ENCODE measurements at regions not wholly inside any gene's neighbourhood (a gene's known extent, or its start where the extent isn't known, plus 50 kb on each side); places are given as distances from the start of the nearest gene placed in this dataset.

DNA sequence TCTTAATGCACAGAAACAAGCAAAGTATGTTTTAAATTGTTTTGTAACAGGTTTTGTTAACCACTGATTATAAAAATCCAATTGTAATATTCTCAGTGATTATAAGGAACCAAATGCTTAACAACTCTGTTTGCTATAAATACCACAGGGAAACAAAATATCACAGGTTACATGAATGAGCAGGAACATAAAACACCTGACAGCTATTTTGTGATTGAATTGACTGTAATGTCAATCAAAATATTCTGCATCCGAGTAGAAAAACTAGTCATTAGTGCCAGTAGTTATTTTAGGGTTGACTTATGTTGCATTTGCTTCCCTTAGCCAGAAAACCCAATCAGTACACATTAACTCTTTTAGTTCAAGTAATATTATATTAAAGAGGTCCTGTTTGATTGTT, 1707.8 kb upstream of the ACO1 start:
- intact Hi-C loops (cut with micrococcal nuclease): no loop called here
- H3K4me3 Mint-ChIP-seq: no peak overlapping the region
- H3K4me1 Mint-ChIP-seq: no peaks in the 10 kb centered on the region
- H3K27ac Mint-ChIP-seq: no peak overlapping the region
- ChIA-PET CTCF (ENCODE audit: partially characterized antibody) (no interaction called here), POLR2A (ENCODE audit: partially characterized antibody) (no interaction called here)
- Histone ChIP-seq H3K27me3 (ENCODE audit: insufficient read depth, low read length) (no peaks in the 10 kb centered on the region), H3K4me3 (ENCODE audit: low read length in 2 of 2) (no peak overlapping the region), H3K9me3 (ENCODE audit: control insufficient read depth in 1 of 2, low read length in 2 of 2) (no peaks in the 10 kb centered on the region), H3K4me1 (ENCODE audit: insufficient read depth, low read length) (no peaks in the 10 kb centered on the region), H3K27ac (ENCODE audit: low read depth, low read length) (no peak overlapping the region), H3K36me3 (ENCODE audit: insufficient read depth, low read length) (no peaks in the 10 kb centered on the region)
- no peaks in the 10 kb centered on the region for H3K27me3 Mint-ChIP-seq
- DNase-seq: no peak
- H3K36me3 Mint-ChIP-seq: no peaks in the 10 kb centered on the region
- peaks cover 0 to 2% (median 0%) of the 10 kb centered on the region in 8 donors for H3K9me3 Mint-ChIP-seq

DNA sequence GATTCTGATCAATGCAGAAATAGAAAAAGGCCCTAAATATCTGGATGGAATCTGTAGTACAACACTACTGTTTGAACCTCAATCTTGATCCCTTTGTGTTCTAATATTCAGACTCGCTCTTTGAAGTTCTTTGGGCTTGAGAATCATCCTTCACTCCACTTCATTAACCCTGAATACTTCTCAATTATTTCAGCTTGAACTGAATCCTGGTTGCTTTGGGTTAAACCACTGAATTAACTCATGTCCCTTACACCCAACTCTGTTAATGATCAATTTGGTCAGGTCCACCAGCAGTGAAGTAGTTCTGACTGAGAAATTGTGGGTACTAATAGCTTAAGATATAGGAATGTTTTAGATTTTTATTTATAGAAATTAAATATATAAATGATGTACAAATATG, 1707.2 kb upstream of the ACO1 start:
- intact Hi-C loops (cut with micrococcal nuclease): no loop called here
- H3K4me3 Mint-ChIP-seq: no peak overlapping the region
- no peak overlapping the region for H3K27ac ChIP-seq (ENCODE audit: low read depth, low read length)
- no peaks in the 10 kb centered on the region for H3K4me1 Mint-ChIP-seq
- no peak for DNase-seq
- no peaks in the 10 kb centered on the region for H3K27me3 Mint-ChIP-seq
- H3K27me3 ChIP-seq (ENCODE audit: insufficient read depth, low read length): no peaks in the 10 kb centered on the region
- no peak overlapping the region for H3K4me3 ChIP-seq (ENCODE audit: low read length in 2 of 2)
- H3K36me3 Mint-ChIP-seq: no peaks in the 10 kb centered on the region
- H3K9me3 ChIP-seq (ENCODE audit: control insufficient read depth in 1 of 2, low read length in 2 of 2): no peaks in the 10 kb centered on the region
- H3K36me3 ChIP-seq (ENCODE audit: insufficient read depth, low read length): no peaks in the 10 kb centered on the region
- no peak overlapping the region for H3K27ac Mint-ChIP-seq
- POLR2A ChIA-PET (ENCODE audit: partially characterized antibody): no interaction called here
- CTCF ChIA-PET (ENCODE audit: partially characterized antibody): no interaction called here
- peaks cover 0 to 2% (median 0%) of the 10 kb centered on the region in 8 donors for H3K9me3 Mint-ChIP-seq
- no peaks in the 10 kb centered on the region for H3K4me1 ChIP-seq (ENCODE audit: insufficient read depth, low read length)

DNA sequence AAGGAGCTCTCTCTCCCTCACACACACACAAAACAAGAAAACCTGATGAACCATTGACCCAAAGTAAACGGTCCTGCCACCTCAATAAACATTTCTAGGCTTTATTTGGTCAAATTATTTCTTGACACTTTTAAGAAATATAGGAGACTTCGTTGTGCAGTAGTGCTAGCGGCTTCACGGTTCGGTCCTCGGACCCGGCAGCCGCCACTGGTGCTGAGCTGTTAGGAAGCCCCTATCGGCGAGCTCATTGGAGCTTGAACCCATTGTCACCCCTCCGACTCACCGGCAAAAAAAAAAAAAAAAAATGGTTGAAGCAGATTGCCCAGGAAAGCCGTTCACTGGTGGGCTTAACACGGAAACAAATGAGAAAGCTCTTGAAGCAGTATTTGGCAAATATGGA, 1695.6 kb upstream of the ACO1 start:
- Histone ChIP-seq H3K27me3 (ENCODE audit: insufficient read depth, low read length) (no peaks in the 10 kb centered on the region), H3K4me1 (ENCODE audit: insufficient read depth, low read length) (no peaks in the 10 kb centered on the region), H3K9me3 (ENCODE audit: control insufficient read depth in 1 of 2, low read length in 2 of 2) (no peaks in the 10 kb centered on the region), H3K4me3 (ENCODE audit: low read length in 2 of 2) (no peak overlapping the region), H3K36me3 (ENCODE audit: insufficient read depth, low read length) (no peaks in the 10 kb centered on the region), H3K27ac (ENCODE audit: low read depth, low read length) (no peak overlapping the region)
- ChIA-PET CTCF (ENCODE audit: partially characterized antibody) (no interaction called here), POLR2A (ENCODE audit: partially characterized antibody) (no interaction called here)
- no peaks in the 10 kb centered on the region for H3K36me3 Mint-ChIP-seq
- intact Hi-C loops (cut with micrococcal nuclease): no loop called here
- no peak overlapping the region for H3K4me3 Mint-ChIP-seq
- DNase-seq: no peak
- H3K9me3 Mint-ChIP-seq: peaks cover 0 to 11% (median 4%) of the 10 kb centered on the region in 8 donors
- no peaks in the 10 kb centered on the region for H3K27me3 Mint-ChIP-seq
- H3K4me1 Mint-ChIP-seq: no peaks in the 10 kb centered on the region
- peak overlapping the region in 1 of 7 donors; percentile 19 for H3K27ac Mint-ChIP-seq

DNA sequence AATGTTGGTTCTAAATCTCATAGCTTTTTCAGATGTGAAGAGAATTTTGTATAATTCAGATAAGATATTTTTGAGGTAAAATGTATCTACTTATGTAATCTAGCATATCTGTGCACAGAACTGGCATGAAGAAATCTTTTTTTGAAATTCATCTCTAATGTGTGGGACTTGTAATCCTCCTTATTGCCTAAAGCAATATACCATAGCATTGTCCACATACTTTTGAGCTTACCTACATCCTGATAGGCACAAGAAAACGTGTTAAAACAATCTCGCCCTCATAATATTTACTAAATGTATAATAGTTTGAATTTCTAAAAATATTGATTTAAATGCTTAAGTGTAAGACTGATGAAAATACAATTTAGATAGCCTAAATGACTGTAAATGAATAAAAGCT, 1686.5 kb upstream of the ACO1 start:
- H3K4me1 Mint-ChIP-seq: no peaks in the 10 kb centered on the region
- POLR2A ChIA-PET (ENCODE audit: partially characterized antibody): no interaction called here
- CTCF ChIA-PET (ENCODE audit: partially characterized antibody): no interaction called here

DNA sequence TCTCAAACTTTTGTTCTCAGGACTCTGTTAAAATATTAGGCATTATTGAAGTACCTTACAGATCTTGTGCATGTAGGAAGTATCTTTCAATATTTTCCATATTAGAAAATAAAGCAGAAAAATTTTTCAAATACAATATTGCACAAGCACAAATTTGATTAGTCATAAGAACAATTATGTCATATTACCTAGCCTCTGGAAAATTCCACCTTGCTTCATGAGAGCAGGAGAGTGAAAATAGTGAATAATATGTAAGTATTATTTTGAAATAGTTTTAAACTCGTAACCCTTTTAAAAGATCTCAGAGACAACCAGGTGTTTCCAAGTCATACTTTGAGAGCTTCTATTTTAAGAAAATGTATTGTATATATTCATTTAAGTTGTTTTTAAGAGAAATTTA, 1672.9 kb upstream of the ACO1 start:
- H3K36me3 ChIP-seq (ENCODE audit: insufficient read depth, low read length): no peaks in the 10 kb centered on the region
- Mint-ChIP-seq H3K36me3 (no peaks in the 10 kb centered on the region), H3K4me3 (no peak overlapping the region), H3K27me3 (no peaks in the 10 kb centered on the region), H3K9me3 (peaks cover 0 to 2% (median 0%) of the 10 kb centered on the region in 8 donors), H3K27ac (no peak overlapping the region), H3K4me1 (no peaks in the 10 kb centered on the region)
- no peaks in the 10 kb centered on the region for H3K27me3 ChIP-seq (ENCODE audit: insufficient read depth, low read length)
- CTCF ChIA-PET (ENCODE audit: partially characterized antibody): no interaction called here
- H3K27ac ChIP-seq (ENCODE audit: low read depth, low read length): no peak overlapping the region
- intact Hi-C loops (cut with micrococcal nuclease): no loop called here
- no peak for DNase-seq
- POLR2A ChIA-PET (ENCODE audit: partially characterized antibody): no interaction called here
- H3K4me3 ChIP-seq (ENCODE audit: low read length in 2 of 2): no peak overlapping the region
- H3K4me1 ChIP-seq (ENCODE audit: insufficient read depth, low read length): no peaks in the 10 kb centered on the region
- no peaks in the 10 kb centered on the region for H3K9me3 ChIP-seq (ENCODE audit: control insufficient read depth in 1 of 2, low read length in 2 of 2)

More for the DNA sequence above, 1686.5 kb upstream of the ACO1 start:
- no peak overlapping the region for H3K4me3 Mint-ChIP-seq
- H3K4me3 ChIP-seq (ENCODE audit: low read length in 2 of 2): no peak overlapping the region
- no peaks in the 10 kb centered on the region for H3K36me3 Mint-ChIP-seq
- H3K27me3 ChIP-seq (ENCODE audit: insufficient read depth, low read length): no peaks in the 10 kb centered on the region
- DNase-seq: no peak
- H3K9me3 Mint-ChIP-seq: peaks cover 0 to 3% (median 0%) of the 10 kb centered on the region in 8 donors
- no peaks in the 10 kb centered on the region for H3K9me3 ChIP-seq (ENCODE audit: control insufficient read depth in 1 of 2, low read length in 2 of 2)
- no peaks in the 10 kb centered on the region for H3K4me1 ChIP-seq (ENCODE audit: insufficient read depth, low read length)
- no peaks in the 10 kb centered on the region for H3K36me3 ChIP-seq (ENCODE audit: insufficient read depth, low read length)
- intact Hi-C loops (cut with micrococcal nuclease): no loop called here
- H3K27me3 Mint-ChIP-seq: no peaks in the 10 kb centered on the region
- H3K27ac Mint-ChIP-seq: no peak overlapping the region
- no peak overlapping the region for H3K27ac ChIP-seq (ENCODE audit: low read depth, low read length)

DNA sequence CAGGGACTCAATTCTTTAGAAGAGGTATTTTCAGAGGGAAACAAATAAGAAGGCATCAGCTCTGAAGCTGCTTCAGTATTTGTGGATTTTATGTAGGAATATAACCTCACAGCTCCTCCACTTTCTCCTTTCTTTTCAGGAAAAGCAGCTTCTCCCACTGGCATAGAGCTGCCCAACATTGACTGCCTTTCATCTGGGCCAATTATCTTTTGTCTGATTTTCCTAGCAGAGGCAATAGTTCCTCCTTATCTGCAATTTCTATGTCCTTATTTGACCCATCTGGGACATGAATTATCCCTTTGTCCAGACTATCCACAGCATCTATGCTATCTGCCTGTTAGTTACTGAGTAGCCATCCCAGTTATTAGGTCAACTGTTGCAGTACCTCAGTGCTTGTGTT, 1671.2 kb upstream of the ACO1 start:
- DNase-seq: no peak
- no peaks in the 10 kb centered on the region for H3K27me3 ChIP-seq (ENCODE audit: insufficient read depth, low read length)
- Mint-ChIP-seq H3K27ac (no peak overlapping the region), H3K36me3 (no peaks in the 10 kb centered on the region), H3K9me3 (no peaks in the 10 kb centered on the region), H3K4me1 (no peaks in the 10 kb centered on the region), H3K4me3 (no peak overlapping the region), H3K27me3 (no peaks in the 10 kb centered on the region)
- H3K4me1 ChIP-seq (ENCODE audit: insufficient read depth, low read length): no peaks in the 10 kb centered on the region
- intact Hi-C loops (cut with micrococcal nuclease): no loop called here
- no peak overlapping the region for H3K4me3 ChIP-seq (ENCODE audit: low read length in 2 of 2)
- ChIA-PET CTCF (ENCODE audit: partially characterized antibody) (no interaction called here), POLR2A (ENCODE audit: partially characterized antibody) (no interaction called here)
- no peaks in the 10 kb centered on the region for H3K36me3 ChIP-seq (ENCODE audit: insufficient read depth, low read length)
- no peaks in the 10 kb centered on the region for H3K9me3 ChIP-seq (ENCODE audit: control insufficient read depth in 1 of 2, low read length in 2 of 2)
- no peak overlapping the region for H3K27ac ChIP-seq (ENCODE audit: low read depth, low read length)

DNA sequence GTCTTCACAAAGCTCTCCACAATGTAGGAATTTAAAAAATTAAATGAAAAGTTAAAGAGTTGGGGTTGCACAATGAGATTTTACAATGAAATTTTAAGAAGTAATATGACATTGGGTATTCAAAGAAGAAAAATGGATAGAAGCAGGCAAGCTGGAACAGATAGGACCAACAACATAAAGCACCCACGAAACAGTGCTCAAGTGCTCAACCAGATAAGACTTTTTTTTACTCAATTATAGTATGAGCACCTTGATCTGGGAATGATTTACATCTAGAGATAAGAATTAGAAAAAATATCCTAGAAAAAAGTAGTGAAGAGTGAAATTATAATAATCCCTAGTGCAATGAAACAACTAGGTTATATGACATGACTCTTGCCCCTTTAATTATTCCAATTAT, 1670.1 kb upstream of the ACO1 start:
- H3K4me3 ChIP-seq (ENCODE audit: low read length in 2 of 2): no peak overlapping the region
- no peak for DNase-seq
- Mint-ChIP-seq H3K4me1 (no peaks in the 10 kb centered on the region), H3K4me3 (no peak overlapping the region), H3K27ac (no peak overlapping the region), H3K27me3 (no peaks in the 10 kb centered on the region), H3K9me3 (no peaks in the 10 kb centered on the region), H3K36me3 (no peaks in the 10 kb centered on the region)
- no peak overlapping the region for H3K27ac ChIP-seq (ENCODE audit: low read depth, low read length)
- no peaks in the 10 kb centered on the region for H3K27me3 ChIP-seq (ENCODE audit: insufficient read depth, low read length)
- CTCF ChIA-PET (ENCODE audit: partially characterized antibody): no interaction called here
- POLR2A ChIA-PET (ENCODE audit: partially characterized antibody): no interaction called here
- no peaks in the 10 kb centered on the region for H3K36me3 ChIP-seq (ENCODE audit: insufficient read depth, low read length)
- intact Hi-C loops (cut with micrococcal nuclease): no loop called here
- no peaks in the 10 kb centered on the region for H3K4me1 ChIP-seq (ENCODE audit: insufficient read depth, low read length)
- no peaks in the 10 kb centered on the region for H3K9me3 ChIP-seq (ENCODE audit: control insufficient read depth in 1 of 2, low read length in 2 of 2)

DNA sequence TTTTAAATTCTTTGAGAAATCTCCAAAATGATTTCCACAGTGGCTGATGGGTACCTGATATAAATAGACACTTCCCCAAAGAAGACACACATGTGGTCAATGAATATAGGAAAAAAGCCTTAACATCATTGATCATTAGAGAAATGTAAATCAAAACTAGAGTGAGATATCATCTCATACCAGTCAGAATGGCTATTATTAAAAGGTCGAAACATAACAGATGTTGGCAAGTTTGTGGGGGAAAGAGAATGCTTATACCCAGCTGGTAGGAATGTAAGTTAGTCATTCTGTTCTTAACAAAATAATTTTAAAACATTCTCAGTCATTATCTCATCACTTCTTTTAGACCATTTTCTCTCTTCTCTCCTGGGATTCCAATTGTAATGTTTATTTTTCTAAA, 1666.0 kb upstream of the ACO1 start:
- POLR2A ChIA-PET (ENCODE audit: partially characterized antibody): no interaction called here
- H3K4me3 Mint-ChIP-seq: no peak overlapping the region
- H3K9me3 Mint-ChIP-seq: peaks cover 0 to 2% (median 0%) of the 10 kb centered on the region in 8 donors
- H3K4me1 Mint-ChIP-seq: no peaks in the 10 kb centered on the region
- no peaks in the 10 kb centered on the region for H3K27me3 Mint-ChIP-seq
- H3K9me3 ChIP-seq (ENCODE audit: control insufficient read depth in 1 of 2, low read length in 2 of 2): no peaks in the 10 kb centered on the region
- no peak overlapping the region for H3K4me3 ChIP-seq (ENCODE audit: low read length in 2 of 2)
- H3K36me3 Mint-ChIP-seq: no peaks in the 10 kb centered on the region
- H3K36me3 ChIP-seq (ENCODE audit: insufficient read depth, low read length): no peaks in the 10 kb centered on the region
- H3K27me3 ChIP-seq (ENCODE audit: insufficient read depth, low read length): no peaks in the 10 kb centered on the region
- intact Hi-C loops (cut with micrococcal nuclease): no loop called here
- no peak overlapping the region for H3K27ac Mint-ChIP-seq
- no peak for DNase-seq
- no peaks in the 10 kb centered on the region for H3K4me1 ChIP-seq (ENCODE audit: insufficient read depth, low read length)
- no peak overlapping the region for H3K27ac ChIP-seq (ENCODE audit: low read depth, low read length)
- CTCF ChIA-PET (ENCODE audit: partially characterized antibody): no interaction called here

Data from CD4-positive, alpha-beta memory T cell (primary cell).